Sigmoid colon (tissue), 4 donors: ENCODE measurements at regions not wholly inside any gene's neighbourhood (a gene's known extent, or its start where the extent isn't known, plus 50 kb on each side); places are given as distances from the start of the nearest gene placed in this dataset.

ENCODE experiments used
- POLR2A ChIP-seq, 2 donors: fragments of 450-650 bp; IDR thresholded peaks; one replicate each; pipeline ENCODE4 v1.6.1; 2016; ENCODE audit warnings: antibody characterized with exemption in 2 of 2, mild to moderate bottlenecking in 2 of 2, moderate library complexity in 2 of 2
- POLR2AphosphoS5 ChIP-seq, 4 donors: sonication (generic); formaldehyde crosslinking; IDR thresholded peaks; one replicate each; pipeline ENCODE4 v1.6.1; 2017; ENCODE audit warnings: antibody characterized with exemption in 4 of 4

DNA sequence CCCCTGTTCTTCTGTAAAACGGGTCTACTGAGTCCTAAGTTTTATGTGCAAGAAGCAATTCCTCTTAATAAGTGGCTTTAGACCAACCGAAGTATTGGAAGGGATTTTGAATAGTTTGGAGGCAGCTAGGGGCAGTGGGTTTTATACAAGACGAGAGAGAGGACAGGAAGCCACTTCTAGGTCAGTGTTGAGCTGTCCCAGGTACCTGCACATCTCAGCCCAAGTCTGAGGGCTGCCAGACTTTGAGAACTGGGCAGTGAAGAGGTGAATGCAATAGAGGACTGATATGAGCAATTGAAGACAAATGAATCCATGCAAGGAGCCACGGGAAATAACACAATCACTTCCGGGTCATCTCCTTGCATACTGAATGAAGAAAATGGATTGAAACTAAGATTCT is 273.5 kb downstream of the KLF6 start:
- TF ChIP-seq POLR2AphosphoS5 (IDR thresholded peaks at IDR 0.05): no peak
- no peak for TF ChIP-seq POLR2A (IDR thresholded peaks at IDR 0.05)
